ENCODE measurements at regions not wholly inside any gene's neighbourhood (a gene's known extent, or its start where the extent isn't known, plus 50 kb on each side); places are given as distances from the start of the nearest gene placed in this dataset.
"Not testable (repeated sequence)": the region's sequence is repeated elsewhere in the genome, so short reads cannot be mapped to it uniquely, and the experiment has no call there.

GRCh38 chr12:87272851-87273250 is 756.4 kb downstream of the C12orf50 start:
- no peak for DNase-seq

GRCh38 chr12:87270919-87271318 is 758.3 kb downstream of the C12orf50 start:
- DNase-seq, result no peak

GRCh38 chr12:87266305-87266704 is 762.9 kb downstream of the C12orf50 start:
- no peak for DNase-seq

- no peak for DNase-seq
These were observed 769.8 kb downstream of the C12orf50 start for GRCh38 chr12:87259391-87259790.

GRCh38 chr12:87254381-87255030 is 774.7 kb downstream of the C12orf50 start:
- DNase-seq, result no peak

- DNase-seq, result no peak
These were observed 776.0 kb downstream of the C12orf50 start for GRCh38 chr12:87253157-87253556.

GRCh38 chr12:87246726-87247125 is 782.5 kb downstream of the C12orf50 start:
- no peak for DNase-seq

- no peak for DNase-seq
These were observed 790.7 kb downstream of the C12orf50 start for GRCh38 chr12:87238466-87238865.

- DNase-seq, result no peak
These were observed 794.3 kb downstream of the C12orf50 start for GRCh38 chr12:87234898-87235297.

- no peak for DNase-seq
These were observed 795.5 kb downstream of the C12orf50 start for GRCh38 chr12:87233671-87234070.

GRCh38 chr12:87231818-87232217 is 797.4 kb downstream of the C12orf50 start:
- DNase-seq, result no peak

- DNase-seq, result no peak
These were observed 798.8 kb downstream of the C12orf50 start for GRCh38 chr12:87230441-87230840.

GRCh38 chr12:87227162-87227561 is 802.0 kb downstream of the C12orf50 start:
- no peak for DNase-seq

- DNase-seq, result no peak
These were observed 811.7 kb downstream of the C12orf50 start for GRCh38 chr12:87217491-87217890.

GRCh38 chr12:87216436-87216835 is 812.8 kb downstream of the C12orf50 start:
- no peak for DNase-seq

- no peak for DNase-seq
These were observed 827.0 kb downstream of the C12orf50 start for GRCh38 chr12:87202189-87202588.

- no peak for DNase-seq
These were observed 827.6 kb downstream of the C12orf50 start for GRCh38 chr12:87201598-87201997.

- no peak for DNase-seq
These were observed 828.8 kb downstream of the C12orf50 start for GRCh38 chr12:87200289-87200979.

- DNase-seq, result no peak
These were observed 831.0 kb downstream of the C12orf50 start for GRCh38 chr12:87198181-87198580.

GRCh38 chr12:87196321-87196720 is 832.9 kb downstream of the C12orf50 start:
- DNase-seq, result no peak

- not testable (repeated sequence) for DNase-seq
These were observed 834.8 kb downstream of the C12orf50 start for GRCh38 chr12:87194389-87194788.

GRCh38 chr12:87185367-87185766 is 843.8 kb downstream of the C12orf50 start:
- no peak for DNase-seq

GRCh38 chr12:87182696-87183233 is 846.4 kb downstream of the C12orf50 start:
- DNase-seq, result no peak

All from anterior cingulate cortex (tissue), 58 donors.